Breast epithelium (tissue), 3 donors: ENCODE measurements at regions not wholly inside any gene's neighbourhood (a gene's known extent, or its start where the extent isn't known, plus 50 kb on each side); places are given as distances from the start of the nearest gene placed in this dataset.

Experiments used
- CTCF ChIP-seq, 3 donors: fragments of 450-650 bp; IDR thresholded peaks; one replicate each; pipeline ENCODE4 v1.5.1; 2016 to 2017; ENCODE audit warnings: antibody characterized with exemption in 3 of 3, mild to moderate bottlenecking in 3 of 3, moderate library complexity in 3 of 3
- POLR2A ChIP-seq: fragments of 450-650 bp; IDR thresholded peaks from one replicate; pipeline ENCODE4 v1.6.1; 2016; ENCODE audit warnings: antibody characterized with exemption, mild to moderate bottlenecking, moderate library complexity
- POLR2AphosphoS5 ChIP-seq, 3 donors: sonication (generic); formaldehyde crosslinking; IDR thresholded peaks; one replicate each; pipeline ENCODE4 v1.6.1; 2017; ENCODE audit warnings: antibody characterized with exemption in 3 of 3

- TF ChIP-seq CTCF (IDR thresholded peaks at IDR 0.05), result no peak
- TF ChIP-seq POLR2A, result no peak
- TF ChIP-seq POLR2AphosphoS5 (IDR thresholded peaks at IDR 0.05), result no peak
Observed at GRCh38 chr3:95705786-95706418, 1108.5 kb upstream of the EPHA6 start.
